Activated effector memory CD4-positive, alpha-beta T cell treated with Interleukin-2 at 50 U/mL for 16 hours (primary cell): ENCODE measurements at regions not wholly inside any gene's neighbourhood (a gene's known extent, or its start where the extent isn't known, plus 50 kb on each side); places are given as distances from the start of the nearest gene placed in this dataset.

Experiments
- DNase-seq: peaks from one replicate; pipeline ENCODE4 v3.0.0-alpha.2; 2020

DNA sequence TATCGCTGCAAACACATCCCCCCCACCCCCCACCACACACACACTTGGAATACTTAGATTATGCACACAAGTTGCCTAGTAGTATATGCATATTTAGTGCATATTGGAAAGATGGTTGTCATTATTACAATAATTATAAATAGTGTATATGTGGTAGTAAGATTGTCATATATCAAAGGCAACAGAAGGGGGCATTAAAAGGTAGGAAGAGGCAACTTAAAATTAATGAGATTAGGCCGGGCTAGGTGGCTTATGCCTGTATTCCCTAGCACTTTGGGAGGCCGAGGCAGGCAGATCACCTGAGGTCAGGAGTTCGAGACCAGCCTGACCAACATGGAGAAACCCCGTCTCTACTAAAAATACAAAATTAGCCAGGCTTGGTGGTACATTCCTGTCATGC is 52.1 kb downstream of the GSC start:
- DNase-seq = no peak

DNA sequence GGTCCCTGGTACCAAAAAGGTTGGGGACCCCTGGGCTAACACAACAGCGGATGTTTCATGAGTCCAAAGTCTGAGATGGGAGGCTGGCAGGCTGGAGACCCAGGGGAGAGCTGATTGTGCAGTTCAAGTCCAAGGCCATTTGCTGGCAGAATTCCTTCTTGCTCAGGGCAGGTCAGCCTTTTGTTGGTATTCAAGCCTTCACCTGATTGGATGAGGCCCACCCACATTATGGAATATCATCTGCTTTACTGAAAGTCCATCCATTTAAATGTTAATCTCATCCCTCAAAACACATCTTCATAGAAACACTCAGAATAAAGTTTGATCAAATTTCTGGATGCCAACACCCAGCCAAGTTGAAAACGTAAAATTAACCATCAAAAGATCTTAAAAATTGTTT is 52.9 kb downstream of the GSC start:
- DNase-seq = no peak

DNA sequence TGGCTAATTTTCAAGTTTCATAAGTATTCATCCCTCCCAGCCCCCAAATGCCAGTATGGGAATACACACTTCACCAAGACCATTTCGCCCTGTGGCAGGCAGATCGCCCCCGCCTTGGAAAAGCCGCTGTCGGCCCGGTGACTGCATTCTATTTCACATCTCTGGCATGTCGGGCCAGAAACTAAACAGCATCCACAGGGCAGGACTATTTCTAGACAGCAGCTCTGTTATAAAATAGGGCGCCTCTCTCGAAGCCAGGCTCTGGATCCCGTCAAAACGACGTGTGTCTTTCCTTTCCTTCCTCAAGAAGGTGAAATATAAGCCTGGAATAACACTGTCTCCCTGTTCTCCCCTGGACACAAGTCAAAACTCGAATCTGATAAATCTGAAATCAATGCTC is 56.8 kb downstream of the GSC start:
- no peak for DNase-seq

DNA sequence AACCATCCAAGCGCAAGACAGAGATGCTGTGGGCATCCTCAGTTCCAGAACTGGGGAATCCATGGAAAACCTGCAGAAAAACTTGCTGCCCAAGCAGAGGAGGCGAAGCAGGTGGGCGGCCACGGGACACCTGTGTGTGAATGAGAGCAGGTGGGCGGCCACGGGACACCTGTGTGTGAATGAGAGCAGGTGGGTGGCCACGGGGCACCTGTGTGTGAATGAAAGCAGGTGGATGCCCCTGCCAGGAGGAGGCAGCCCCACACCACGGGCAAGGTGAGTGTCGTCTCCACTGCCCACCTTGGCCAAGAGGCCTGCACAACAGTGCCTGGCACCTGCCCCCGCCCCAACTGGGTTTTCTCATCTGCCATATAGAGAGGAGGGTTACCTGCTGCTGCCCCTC is 59.2 kb downstream of the GSC start:
- DNase-seq = no peak

DNA sequence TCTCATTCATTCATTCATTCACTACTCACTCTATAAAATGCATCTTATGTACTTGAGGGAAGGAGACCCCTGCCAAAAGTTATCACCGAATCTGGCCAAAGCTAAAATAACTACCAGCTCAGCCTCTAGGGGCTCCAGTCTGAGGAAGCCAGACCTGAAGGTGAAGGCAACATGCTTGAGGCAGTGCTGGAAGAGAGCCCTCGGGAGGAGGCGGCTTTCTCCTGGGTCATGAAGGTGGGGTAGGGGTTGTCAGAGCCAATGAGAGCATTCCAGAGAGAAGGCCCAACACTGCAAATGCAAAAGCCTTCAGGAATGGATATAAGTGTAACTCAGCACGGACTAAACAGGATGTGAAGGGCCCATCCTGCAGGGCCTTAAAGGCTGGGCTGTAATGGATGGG is 62.4 kb downstream of the GSC start:
- DNase-seq = no peak

DNA sequence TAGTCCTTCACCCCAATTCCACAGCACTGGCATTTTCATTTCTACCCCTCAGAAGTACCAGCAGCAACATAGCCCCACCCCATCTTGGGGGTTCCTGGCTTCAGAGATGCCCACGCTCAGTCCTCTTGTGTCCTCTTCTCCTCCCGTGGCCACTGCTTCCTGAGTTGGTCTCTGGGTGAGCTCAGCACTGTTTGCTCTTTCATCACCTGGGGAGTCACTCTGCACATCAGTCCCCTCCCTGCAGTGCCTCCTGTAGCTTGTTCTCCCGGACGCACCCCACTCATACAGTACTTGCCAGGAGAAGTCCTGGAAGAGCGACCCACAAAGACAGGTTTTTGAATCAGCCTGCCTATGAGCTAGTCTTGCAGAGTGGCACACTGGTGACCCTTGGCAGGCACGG is 63.8 kb downstream of the GSC start:
- DNase-seq = no peak

DNA sequence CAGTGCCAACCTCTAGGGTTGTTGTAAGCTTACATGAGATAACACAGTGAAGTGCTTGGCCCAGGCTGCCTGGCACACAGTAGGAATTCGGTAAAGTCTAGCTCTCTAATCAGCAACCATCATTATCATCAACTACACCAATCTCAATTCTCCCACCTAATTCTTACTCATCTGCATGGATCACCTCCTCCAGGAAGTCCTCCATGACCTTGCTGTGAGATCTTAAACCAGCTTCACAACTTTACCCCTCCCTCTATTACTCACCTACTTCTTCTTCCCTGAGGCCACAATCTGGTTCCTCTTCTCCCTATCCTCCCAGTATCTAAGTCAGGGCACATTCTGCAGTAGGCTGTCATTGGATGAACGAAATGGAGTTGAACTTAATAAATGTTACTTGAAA is 67.3 kb downstream of the GSC start:
- no peak for DNase-seq

DNA sequence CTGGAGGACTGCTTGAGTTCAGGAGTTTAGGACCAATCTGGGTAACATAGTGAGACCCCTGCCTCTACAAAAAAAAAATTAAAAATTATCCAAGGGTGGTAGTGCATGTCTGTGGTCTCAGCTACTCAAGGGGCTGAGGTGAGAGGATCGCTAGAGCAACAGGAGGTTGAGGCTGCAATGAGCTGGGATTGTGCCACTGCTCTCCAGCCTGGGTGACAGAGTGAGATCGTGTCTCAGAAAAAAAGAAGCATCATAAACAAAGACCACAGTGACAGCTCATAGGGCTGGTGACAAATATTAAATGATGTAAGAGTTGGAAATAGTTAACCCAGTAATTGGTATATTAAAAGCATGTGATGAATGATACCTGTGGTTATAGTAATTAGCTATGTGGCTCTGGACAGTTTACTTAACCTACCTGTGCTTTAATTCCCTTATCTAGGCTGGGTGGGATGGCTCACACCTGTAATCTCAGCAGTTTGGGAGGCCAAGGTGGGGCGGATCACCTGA is 68.0 kb downstream of the GSC start:
- DNase-seq = no peak

DNA sequence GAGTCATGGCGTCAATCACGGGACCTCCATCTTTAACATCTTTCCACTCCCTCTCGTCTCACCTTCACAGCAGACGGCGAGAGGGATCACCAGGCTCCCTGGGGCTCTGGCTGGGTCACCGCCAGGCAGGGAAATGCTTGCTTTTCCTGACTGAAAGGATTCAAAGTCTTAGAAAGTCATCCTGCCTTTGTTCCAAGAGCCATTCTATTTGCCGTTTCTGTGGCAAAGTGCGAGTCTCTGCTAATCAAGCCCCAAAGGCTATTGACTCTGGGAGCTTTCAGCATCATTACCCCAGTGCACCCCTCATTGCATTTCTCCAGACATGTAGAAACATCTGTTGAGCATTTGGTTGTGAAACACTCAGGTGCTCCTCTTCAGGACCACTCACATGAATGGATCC is 69.6 kb downstream of the GSC start:
- no peak for DNase-seq

DNA sequence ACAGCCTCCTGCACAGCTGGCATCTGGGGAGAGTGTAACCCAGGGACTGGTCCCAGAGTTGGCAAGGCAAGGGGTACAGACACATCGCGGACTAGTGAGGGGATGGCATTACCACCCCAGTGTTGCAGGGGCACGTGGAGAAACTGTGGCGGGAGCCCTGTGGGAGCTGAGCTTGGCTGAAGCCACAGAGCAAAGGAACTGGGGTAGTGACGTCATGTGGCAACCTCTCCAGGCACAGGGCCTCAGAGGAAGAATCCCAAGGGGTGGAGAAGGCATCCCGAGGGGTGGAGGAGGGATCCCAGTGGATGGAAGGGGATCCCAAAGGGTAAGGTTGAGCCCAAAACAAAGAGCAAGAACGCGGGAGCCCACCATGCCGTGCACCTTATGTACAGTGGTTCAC is 70.1 kb downstream of the GSC start:
- DNase-seq = no peak

DNA sequence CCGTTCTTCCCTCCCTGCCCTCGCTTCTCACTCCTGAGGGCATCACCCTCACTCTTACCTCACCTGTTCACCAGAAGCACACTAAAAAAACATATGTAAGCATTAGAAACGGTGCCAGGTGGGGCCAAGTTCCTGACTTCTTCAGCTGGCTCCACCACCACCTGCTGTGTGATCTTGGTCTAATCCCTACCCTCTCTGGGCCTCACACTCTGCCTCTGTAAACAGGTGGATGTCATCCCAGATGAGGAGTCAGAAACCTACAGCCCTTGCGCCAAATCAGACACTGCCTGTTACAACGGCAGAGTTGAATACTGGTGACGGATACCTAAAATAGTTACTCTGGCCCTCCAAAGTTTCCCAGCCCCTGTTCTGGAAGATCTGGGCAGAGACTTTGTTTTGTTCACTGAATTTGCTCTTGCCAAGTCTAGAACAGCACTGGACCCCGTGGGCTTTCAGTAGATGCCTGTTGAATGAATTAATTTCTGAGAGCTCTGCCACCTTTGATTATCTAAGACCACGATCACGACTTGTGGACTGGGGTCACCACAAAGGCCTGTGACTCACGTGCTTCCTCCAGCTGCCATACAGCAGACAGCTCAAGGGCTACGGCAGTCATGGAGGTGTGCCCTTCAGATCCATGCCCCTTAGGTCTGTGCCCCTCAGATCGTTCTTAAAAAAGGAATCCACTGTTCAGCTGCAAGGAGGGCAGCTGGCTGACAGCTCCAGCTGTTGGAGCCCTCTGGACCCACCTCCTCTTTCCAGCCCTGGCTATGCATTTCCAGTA is 71.9 kb downstream of the GSC start:
- no peak for DNase-seq

DNA sequence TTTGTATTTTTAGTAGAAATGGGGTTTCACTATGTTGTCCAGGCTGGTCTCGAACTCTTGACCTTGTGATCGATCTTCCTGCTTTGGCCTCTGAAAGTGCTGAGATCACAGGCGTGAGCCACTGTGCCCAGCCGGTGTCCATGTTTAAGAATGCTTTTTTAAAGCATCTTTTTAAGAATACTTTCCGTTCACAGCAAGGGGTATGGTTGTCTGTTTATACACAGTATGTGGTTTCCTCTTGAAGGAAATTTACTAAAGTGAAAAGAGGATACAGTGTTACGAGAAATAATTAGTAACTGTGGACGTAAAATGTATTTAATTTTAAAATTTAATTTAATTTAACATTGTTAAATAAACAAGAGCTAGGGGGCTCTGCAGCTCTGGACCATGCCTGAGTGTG is 73.4 kb downstream of the GSC start:
- no peak for DNase-seq

DNA sequence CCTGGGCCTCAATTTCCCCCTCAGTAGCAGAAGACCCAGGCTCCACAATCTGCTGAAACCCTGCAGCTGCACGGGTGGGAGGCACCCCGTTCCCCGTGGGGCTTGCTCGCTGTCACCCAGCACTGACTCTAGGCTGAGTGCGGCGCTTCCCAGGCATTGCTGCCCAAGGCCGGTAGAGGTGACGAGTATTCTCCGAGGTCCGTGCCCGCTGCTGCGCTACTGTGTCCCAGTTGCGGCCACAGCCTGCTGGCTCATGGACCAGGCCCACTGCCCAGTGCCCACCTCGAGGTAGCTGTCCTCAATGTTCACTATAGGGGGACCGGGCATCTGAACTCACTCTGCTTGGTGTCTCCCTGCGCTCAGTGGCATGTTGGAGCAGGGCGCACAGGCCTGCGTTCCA is 74.7 kb downstream of the GSC start:
- DNase-seq = no peak

DNA sequence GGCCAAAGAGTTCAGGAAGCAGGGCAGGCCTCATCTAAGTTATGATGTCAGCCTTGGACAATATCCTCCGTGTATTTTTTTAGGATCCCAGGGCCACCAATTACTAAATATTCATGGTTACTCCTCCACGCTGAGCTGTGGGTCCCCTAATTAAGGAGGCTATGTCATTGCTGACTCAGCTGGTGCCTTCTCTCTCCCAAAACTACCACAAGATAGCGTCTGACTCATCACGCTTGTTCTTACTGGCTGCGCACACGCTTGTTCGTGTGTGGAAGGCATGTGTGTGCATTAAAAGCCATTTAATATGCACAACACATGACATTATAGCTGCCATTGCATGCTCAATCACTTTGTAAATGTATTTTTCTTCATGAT is 78.3 kb downstream of the GSC start:
- no peak for DNase-seq

DNA sequence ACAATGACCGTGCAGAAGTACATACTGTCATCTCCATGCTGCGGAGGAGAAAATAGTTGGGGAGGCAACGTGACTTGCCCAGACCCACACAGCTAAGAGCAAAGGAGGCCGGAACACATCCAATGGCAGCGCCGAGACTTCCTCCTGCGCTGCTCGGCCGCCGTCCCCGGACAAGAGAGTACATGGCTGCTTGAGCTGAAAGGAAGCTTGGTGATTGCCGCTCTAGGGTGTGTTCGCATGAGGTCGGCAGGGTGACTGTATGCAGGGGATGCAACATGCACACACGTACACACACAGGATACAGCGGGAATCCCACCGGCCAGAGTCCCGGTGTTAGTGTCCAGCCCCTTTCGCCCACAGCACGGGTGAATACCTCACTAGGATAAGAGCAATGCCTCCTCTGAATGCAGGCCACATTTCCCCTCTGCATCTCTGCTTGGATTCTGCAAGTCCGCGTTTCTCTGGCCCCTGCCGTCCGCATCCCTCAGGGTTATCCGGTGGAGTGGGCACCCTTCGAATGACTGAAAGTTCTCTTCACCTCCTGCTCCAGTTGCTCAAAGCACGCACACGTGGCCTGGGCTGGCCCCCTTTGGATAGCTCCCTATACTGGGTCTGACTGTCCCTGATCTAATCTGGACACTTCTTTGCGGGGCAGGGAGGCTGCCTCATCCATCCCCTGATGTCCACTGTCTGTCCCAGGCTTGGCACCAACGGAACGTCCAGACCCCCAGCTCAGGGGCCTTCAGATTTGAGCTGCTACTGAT is 78.8 kb downstream of the GSC start:
- no peak for DNase-seq

DNA sequence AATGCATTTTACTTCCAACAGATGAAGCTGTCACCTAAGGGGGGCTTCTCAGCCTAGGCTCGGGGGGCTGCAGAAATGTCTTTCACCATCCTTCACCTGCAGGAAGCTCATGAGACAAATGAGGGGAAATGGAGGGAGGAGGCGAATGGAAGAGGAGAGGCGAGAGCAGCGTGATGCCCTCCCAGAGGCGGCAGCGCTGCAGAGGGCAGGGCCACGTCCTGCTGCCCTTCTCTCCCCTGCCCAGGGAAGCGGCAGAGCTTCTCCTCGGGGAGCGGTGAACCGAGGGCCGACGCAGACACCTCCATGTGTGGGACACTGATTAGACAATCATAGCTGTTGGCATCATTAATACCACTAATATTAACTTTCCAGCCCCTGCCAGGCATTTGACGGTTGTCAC is 78.3 kb downstream of the SERPINA3 start:
- DNase-seq = no peak

DNA sequence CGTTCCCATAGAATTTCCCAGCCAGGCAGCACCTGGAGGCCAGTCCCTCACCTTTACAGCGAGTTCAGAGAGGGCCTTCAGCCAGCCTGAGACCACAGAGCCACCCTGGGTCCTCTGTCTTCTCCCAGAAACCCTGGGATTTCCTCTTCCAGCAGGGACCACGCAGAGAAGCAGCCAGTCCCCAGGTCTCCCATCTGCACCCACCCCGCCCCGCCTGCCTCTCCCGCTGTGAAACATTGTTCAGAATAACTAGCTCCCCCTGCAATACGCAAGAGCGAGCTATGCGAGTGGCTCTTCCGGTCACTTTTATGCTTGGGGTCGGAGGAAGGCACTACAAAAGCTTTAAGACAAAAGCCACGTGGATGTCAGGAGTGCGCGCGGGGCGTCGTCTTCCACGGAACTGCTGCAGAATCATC is 77.8 kb downstream of the SERPINA3 start:
- no peak for DNase-seq

DNA sequence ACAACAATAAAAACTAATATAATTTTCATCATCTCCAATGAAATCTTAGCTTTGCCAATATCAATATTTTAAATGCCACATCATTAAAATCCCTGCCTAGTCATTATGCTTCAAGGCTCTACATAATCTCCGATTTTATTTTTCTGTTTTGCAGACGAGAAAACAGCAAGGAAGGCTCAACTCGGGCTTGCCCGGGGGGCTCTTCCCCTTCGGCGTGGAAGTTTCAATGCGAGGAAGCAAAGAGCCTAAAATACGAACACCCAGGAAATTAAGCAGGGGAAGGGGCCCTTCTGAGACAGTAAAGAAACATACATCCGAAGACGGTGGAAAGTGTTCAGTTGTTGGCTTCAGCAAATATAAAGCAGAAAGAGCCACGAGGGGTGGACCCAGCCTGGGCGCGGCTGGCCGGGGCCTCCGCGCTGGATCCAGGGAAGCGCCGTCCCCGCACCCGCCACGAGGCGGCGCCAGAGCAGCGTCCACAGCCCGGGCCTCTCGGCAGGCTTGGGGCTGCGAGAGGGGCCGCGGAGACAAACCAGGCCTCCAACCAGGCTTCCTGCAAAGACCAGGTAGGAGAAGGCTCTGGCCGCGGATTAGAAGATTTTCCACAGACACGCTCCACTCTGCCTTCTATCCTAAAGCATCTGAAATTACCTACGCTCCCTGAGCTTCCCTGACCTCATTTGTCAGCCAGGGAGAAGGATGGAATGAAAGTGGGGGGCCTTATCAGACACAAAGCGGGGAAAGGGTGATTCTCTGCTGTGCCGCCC is 77.2 kb downstream of the SERPINA3 start:
- peak; percentile 19 for DNase-seq

DNA sequence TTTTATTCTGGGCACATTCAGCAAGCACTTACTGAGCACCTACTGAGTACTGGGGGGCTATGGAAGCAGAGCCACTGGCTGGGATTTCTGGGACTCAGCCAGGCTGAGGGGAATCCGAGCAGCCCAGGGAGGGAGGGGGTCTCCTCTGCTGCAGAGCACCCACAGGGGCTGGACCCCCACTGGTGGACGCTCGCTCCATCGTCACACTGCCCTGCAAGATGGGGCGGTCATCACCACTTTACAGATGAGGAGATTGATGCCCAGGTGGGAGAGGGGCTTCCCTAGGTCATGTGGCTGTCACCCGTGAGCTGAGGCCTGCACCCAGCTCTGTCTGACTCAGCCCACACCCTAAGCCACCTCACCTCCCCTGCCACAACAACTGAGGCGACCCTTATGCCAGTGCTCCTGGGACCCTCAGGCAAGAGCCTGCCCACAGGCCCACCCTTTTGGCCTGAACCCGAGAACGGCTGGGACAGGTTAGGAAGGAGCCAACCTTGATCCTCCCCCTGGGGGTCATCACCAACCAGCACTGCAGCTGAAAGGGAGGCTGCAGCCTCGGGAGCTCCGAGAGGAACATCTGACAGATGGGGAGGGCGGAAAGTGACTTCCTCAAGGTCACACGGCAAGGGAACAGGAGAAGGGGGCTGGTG is 74.4 kb downstream of the SERPINA3 start:
- no peak for DNase-seq

DNA sequence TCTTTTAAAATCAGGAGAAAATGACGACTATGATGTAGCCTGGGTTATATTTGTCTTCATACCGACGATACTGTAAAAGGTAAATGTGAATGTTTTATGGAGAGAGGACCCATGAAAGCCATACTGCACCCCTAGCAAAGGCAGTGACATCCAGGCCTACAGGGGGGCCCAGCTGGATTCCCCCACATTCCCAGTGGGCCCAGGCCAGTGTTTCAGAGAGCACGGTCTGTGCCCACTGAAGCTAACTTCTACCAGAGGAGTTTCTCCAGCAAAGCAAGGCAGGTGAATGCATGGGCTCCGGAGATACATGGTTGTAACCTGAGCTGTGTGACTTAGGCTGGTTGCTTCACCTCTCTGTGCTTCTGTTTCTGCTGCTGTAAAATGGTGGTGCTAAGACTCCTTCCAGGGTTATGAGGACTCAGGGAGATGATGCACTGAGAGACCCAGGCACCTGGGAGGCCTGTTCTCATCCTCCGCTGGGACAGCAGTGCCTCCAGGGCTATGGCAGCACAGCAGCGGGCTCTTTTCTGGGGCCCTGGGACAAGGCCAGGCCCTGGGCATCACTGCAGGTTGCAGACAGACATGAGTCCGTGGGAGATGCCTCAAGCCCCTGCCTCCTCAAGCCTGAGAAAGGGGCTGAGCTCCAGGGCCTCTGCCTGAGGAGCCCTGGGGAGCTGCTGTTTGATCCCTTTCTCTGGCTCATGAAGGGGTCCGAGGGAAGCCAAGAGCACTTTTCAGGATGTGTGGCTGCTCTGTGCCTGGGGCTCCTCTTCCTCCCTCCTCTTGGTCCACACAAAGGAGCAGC is 73.7 kb downstream of the SERPINA3 start:
- no peak for DNase-seq

DNA sequence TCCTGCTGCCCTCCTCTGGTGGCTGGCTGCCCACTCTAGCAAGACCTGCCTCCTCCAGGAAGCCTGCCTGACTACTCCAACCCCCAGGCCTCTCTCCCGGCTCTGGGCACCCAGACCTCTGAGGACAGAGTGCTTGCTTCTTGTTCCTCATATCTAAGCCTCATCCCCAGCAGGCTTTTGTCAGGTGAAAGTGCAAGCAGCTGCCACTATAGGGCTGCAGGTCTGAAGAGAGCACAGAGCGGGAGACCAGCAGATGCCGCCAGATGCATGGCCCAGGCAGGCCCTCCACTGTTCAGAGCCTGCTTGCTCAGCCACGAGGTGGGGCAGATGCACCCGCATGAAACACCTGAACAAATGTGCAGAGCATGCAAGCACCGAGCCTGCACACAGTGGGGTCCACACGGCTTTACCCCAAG is 73.0 kb downstream of the SERPINA3 start:
- DNase-seq = no peak

DNA sequence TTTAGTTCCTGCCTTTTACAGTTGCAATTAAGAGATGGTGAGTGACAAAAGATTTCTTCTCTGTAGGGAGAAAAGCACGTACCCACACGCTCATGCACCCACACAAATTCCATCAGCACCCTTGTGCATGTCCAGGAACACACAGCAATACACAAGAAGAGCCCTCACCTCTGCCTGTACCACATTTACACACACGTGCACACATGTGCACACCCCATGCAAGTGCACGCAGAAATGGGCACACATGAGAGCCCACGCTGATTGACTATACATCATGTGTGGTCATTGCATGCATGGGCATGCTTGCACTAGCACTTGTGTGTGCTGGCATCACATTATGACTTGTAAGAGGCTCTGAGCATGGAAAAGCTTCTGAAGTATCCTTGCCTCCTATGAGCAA is 70.5 kb downstream of the SERPINA3 start:
- no peak for DNase-seq
